HepG2 (cell line): ENCODE measurements at regions not wholly inside any gene's neighbourhood (a gene's known extent, or its start where the extent isn't known, plus 50 kb on each side); places are given as distances from the start of the nearest gene placed in this dataset.

Experiments used
- EZH2 ChIP-seq: conservative IDR thresholded peaks from 2 replicates; pipeline ENCODE4 v1.6.1; 2012; ENCODE audit warnings: mild to moderate bottlenecking, low read depth, low read length, moderate library complexity
- POLR2A ChIP-seq, 2 experiments: IDR thresholded peaks; 2 replicates each; pipeline ENCODE4 v1.6.1; 2011; ENCODE audit warnings: low read depth in 2 of 2, low read length in 2 of 2, mild to moderate bottlenecking in 1 of 2, moderate library complexity in 1 of 2; ENCODE audit not compliant: insufficient read depth in 1 of 2

- TF ChIP-seq POLR2A (IDR thresholded peaks at IDR 0.05; ENCODE audit: insufficient read depth in 1 of 2, low read depth in 2 of 2, low read length in 2 of 2) (no peak), EZH2 (no peak)
Measured at GRCh38 chr14:104436741-104437701, 142.5 kb upstream of the C14orf180 start.
